HG03280 (cell line): ENCODE measurements at regions not wholly inside any gene's neighbourhood (a gene's known extent, or its start where the extent isn't known, plus 50 kb on each side); places are given as distances from the start of the nearest gene placed in this dataset.

Experiments used
- ATAC-seq: cut with Tn5 transposase; IDR thresholded peaks from one replicate; pipeline ENCODE4 v1.9.1; 2021; ENCODE audit warnings: mild to moderate bottlenecking, moderate library complexity; ENCODE audit not compliant: unreplicated experiment

DNA sequence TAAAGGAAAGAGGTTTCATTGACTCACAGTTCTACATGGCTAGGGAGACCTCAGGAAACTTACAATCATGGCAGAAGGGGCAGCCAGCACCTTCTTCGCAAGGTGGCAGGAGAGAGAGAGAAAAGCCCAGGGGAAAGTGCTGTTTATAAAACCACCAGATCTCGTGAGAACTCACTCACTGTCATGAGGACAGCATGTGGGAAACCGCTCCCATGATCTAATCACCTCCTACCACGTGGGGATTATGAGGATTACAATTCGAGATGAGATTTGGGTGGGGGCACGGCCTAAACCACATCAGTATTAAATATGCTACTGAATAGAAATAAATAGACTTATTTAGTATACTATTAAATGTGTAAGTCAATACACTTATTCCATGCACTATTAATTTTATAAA, 70.6 kb upstream of the TCF21 start:
- ATAC-seq, result no peak

DNA sequence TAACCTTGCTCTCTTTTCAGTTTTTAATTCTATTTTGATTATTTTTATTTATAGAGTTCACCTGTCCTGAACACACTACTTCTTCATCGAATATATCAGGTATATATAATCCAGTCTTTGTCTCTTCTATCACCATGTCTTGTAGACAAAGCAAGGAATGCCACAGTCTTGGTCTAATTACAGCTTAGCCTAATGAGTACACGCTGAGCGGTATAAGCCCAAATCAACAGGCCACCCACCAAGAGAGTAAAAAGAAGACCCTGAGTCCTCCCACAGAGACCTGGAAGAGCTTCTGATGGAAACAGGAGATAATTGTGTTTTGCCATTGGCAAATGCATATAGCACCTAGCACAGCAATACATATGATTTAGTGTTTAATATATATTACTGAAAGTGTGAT, 68.7 kb upstream of the TCF21 start:
- no peak for ATAC-seq

GRCh38 chr6:133827766-133828165, 61.1 kb upstream of the TCF21 start:
- no peak for ATAC-seq

- ATAC-seq, result no peak
These were observed 55.0 kb upstream of the TCF21 start for GRCh38 chr6:133833949-133834359.

DNA sequence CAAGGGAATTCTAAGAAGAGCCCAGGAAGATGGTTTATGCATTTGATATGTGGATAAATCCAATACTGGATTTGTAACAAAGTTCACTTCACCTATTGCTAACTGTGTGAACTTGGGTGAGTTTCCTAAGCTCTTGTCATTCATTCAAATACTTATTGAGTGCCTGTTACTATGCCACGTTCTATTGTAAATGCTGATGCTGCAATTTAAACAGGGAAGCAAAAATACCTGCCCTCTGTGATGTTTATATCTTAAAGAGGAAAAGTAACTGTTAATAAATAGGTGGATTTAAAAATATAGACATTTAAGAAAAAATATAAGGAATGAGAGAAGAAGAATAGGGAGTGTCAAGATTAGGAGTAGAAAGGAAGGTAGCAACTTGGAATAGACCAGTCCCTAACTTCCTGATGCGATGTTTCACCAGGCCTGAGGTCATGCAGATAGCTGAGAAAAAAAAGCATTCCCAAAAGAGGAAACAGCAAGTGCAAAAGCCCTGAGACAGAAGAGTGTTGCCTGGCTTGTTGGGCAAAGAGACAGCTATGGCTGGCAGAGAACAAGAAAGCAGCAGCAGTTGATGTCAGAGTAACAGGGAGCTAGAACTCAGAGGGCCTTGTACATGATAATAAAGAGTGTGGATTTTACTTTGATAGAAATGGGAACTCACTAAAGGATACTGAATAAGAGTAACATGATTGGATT, 54.3 kb upstream of the TCF21 start:
- ATAC-seq, result no peak

GRCh38 chr6:133835901-133836300, 53.0 kb upstream of the TCF21 start:
- no peak for ATAC-seq

DNA sequence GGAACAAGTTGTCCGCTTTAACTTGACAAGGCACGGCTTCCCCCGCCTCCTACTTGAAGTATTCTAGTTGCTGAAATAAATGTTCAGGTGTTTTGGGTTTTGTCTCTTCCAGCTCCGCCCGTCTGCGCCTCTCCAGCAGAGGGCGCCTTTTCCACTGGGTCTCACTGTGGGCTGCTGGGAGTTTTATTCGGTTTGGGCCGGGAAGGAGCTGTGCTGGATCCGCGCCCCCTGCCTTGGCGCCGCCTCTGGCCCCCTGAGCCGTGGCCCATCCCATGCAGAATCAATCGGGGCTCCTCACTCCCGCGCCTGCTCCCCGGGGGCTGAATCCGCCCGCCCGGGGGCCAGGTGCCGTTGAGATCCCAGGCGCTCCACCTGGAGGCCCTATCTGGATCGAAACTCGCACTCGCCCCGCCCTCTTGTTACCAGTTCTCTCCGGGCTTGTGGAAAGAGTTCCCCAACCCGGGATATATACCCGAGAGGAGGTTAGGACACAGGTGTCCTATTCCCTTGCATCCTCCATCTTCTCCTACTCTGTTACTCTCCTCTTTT, 51.0 kb upstream of the TCF21 start:
- peak; percentile 68 for ATAC-seq
